ENCODE measurements at regions not wholly inside any gene's neighbourhood (a gene's known extent, or its start where the extent isn't known, plus 50 kb on each side); places are given as distances from the start of the nearest gene placed in this dataset.
"Not testable (repeated sequence)": the region's sequence is repeated elsewhere in the genome, so short reads cannot be mapped to it uniquely, and the experiment has no call there.

DNA sequence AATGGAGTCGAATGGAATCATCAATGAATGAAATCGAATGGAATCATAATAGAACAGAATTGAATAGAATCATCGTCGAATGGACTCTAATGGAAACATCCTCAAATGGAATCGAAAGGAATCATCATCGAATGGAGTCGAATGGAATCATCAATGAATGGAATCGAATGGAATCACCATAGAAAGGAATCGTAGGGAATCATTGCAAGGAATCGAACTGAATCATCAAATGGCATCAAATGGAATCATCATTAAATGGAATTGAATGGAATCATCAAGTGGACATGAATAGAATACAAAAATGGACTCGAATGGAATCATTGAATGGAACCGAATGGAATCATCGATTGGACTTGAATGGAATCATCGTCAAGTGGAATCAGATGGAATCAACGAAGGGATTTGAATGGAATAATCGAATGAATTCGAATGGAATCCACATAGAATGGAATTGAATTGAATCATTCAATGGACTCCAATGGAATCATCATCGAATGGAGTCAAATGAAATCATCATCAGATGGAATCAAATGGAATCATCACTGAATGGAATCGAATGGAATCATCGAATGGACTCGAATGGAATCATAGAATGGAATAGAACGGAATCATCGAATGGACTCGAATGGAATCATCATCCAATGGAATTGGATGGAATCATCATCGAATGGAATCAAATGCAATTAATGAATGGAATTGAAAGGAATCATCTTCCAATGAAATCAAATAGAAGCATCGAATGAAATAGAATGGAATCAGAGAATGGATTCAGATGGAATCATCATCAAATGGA lies 228.1 kb downstream of the SHCBP1 start:
- TF ChIP-seq CTCF (tag by site-specific recombination; IDR thresholded peaks at IDR 0.05); ELK4 (IDR thresholded peaks at IDR 0.05; ENCODE audit: borderline replicate concordance, low read depth, low read length); TCF7L2 (IDR thresholded peaks at IDR 0.05; ENCODE audit: borderline replicate concordance, low read depth, low read length); ZNF530 (tag by site-specific recombination; IDR thresholded peaks at IDR 0.05; ENCODE audit: low read depth): not testable (repeated sequence)

Data from HEK293 (cell line).